ENCODE measurements at regions not wholly inside any gene's neighbourhood (a gene's known extent, or its start where the extent isn't known, plus 50 kb on each side); places are given as distances from the start of the nearest gene placed in this dataset.

GRCh38 chr15:39199076-39199475, 381.8 kb upstream of the THBS1 start:
- POLR2A ChIA-PET (ENCODE audit: low non-redundant PET): no interaction called here
- no peaks in the 10 kb centered on the region for H3K36me3 ChIP-seq (ENCODE audit: insufficient read depth, low read length, poor library complexity, severe bottlenecking)
- CTCF ChIA-PET: no interaction called here
- TF ChIP-seq EZH2 (IDR thresholded peaks at IDR 0.05; ENCODE audit: borderline replicate concordance, low read depth, low read length, poor library complexity, severe bottlenecking): no peak
- TF ChIP-seq, protein P1, sequence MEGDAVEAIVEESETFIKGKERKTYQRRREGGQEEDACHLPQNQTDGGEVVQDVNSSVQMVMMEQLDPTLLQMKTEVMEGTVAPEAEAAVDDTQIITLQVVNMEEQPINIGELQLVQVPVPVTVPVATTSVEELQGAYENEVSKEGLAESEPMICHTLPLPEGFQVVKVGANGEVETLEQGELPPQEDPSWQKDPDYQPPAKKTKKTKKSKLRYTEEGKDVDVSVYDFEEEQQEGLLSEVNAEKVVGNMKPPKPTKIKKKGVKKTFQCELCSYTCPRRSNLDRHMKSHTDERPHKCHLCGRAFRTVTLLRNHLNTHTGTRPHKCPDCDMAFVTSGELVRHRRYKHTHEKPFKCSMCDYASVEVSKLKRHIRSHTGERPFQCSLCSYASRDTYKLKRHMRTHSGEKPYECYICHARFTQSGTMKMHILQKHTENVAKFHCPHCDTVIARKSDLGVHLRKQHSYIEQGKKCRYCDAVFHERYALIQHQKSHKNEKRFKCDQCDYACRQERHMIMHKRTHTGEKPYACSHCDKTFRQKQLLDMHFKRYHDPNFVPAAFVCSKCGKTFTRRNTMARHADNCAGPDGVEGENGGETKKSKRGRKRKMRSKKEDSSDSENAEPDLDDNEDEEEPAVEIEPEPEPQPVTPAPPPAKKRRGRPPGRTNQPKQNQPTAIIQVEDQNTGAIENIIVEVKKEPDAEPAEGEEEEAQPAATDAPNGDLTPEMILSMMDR (conservative IDR thresholded peaks at IDR 0.05; ENCODE audit: low read depth, low read length): no peak
- no peaks in the 10 kb centered on the region for H3K9me3 ChIP-seq (ENCODE audit: low read depth, low read length, poor library complexity, severe bottlenecking)
- no peak overlapping the region for H3K27ac ChIP-seq (ENCODE audit: low read depth, low read length, poor library complexity, severe bottlenecking)
- H3K4me3 ChIP-seq (ENCODE audit: low read depth, low read length, poor library complexity, severe bottlenecking): no peak overlapping the region
- intact Hi-C loops (cut with micrococcal nuclease; ENCODE audit: unreplicated experiment): no loop called here
- H3K27me3 ChIP-seq (replicated peaks; ENCODE audit: insufficient read depth, low read depth, low read length, poor library complexity): peaks cover 14% of the 10 kb centered on the region
- no TSS peak for BruUV-seq (replicated peaks)
- DNase-seq (ENCODE audit: low spot score): no peak
- H3K4me1 ChIP-seq (ENCODE audit: insufficient read depth, low read length, poor library complexity, severe bottlenecking): no peaks in the 10 kb centered on the region

DNA sequence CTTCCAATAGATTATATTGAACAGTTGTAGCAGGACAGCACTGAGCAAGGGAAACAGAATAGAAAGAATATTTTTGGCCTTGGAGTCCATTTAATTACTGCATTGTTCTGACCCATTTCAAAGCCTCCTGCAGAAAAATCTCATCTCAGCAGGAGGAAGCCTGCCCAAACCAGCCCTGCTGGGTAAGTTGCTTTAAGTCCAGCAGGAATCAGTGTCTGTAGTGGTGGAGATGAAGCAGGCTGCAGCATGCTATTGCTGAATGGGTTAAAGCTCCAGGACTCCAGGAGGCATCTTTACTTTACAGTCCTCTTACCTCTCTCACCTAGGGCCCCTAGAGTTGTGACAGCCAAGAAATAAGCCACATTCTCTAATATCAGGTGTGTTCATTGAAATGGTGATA, 380.3 kb upstream of the THBS1 start:
- intact Hi-C loops (cut with micrococcal nuclease; ENCODE audit: unreplicated experiment): no loop called here
- no peak overlapping the region for H3K4me3 ChIP-seq (ENCODE audit: low read depth, low read length, poor library complexity, severe bottlenecking)
- no peak for DNase-seq (ENCODE audit: low spot score)
- H3K27ac ChIP-seq (ENCODE audit: low read depth, low read length, poor library complexity, severe bottlenecking): no peak overlapping the region
- POLR2A ChIA-PET (ENCODE audit: low non-redundant PET): no interaction called here
- BruUV-seq (replicated peaks): no TSS peak
- TF ChIP-seq EZH2 (IDR thresholded peaks at IDR 0.05; ENCODE audit: borderline replicate concordance, low read depth, low read length, poor library complexity, severe bottlenecking): no peak
- TF ChIP-seq, protein P1 (conservative IDR thresholded peaks at IDR 0.05; ENCODE audit: low read depth, low read length): no peak
- CTCF ChIA-PET: no interaction called here
- peaks cover 14% of the 10 kb centered on the region for H3K27me3 ChIP-seq (replicated peaks; ENCODE audit: insufficient read depth, low read depth, low read length, poor library complexity)
- no peaks in the 10 kb centered on the region for H3K9me3 ChIP-seq (ENCODE audit: low read depth, low read length, poor library complexity, severe bottlenecking)
- no peaks in the 10 kb centered on the region for H3K36me3 ChIP-seq (ENCODE audit: insufficient read depth, low read length, poor library complexity, severe bottlenecking)
- no peaks in the 10 kb centered on the region for H3K4me1 ChIP-seq (ENCODE audit: insufficient read depth, low read length, poor library complexity, severe bottlenecking)

- H3K4me1 ChIP-seq (ENCODE audit: insufficient read depth, low read length, poor library complexity, severe bottlenecking): no peaks in the 10 kb centered on the region
- no peaks in the 10 kb centered on the region for H3K36me3 ChIP-seq (ENCODE audit: insufficient read depth, low read length, poor library complexity, severe bottlenecking)
- intact Hi-C loops (cut with micrococcal nuclease; ENCODE audit: unreplicated experiment): no loop called here
- H3K4me3 ChIP-seq (ENCODE audit: low read depth, low read length, poor library complexity, severe bottlenecking): no peak overlapping the region
- POLR2A ChIA-PET (ENCODE audit: low non-redundant PET): no interaction called here
- TF ChIP-seq, protein P1 (conservative IDR thresholded peaks at IDR 0.05; ENCODE audit: low read depth, low read length): no peak
- TF ChIP-seq EZH2 (IDR thresholded peaks at IDR 0.05; ENCODE audit: borderline replicate concordance, low read depth, low read length, poor library complexity, severe bottlenecking): no peak
- no peak for DNase-seq (ENCODE audit: low spot score)
- CTCF ChIA-PET: no interaction called here
- BruUV-seq (replicated peaks): no TSS peak
- H3K27ac ChIP-seq (ENCODE audit: low read depth, low read length, poor library complexity, severe bottlenecking): no peak overlapping the region
- H3K9me3 ChIP-seq (ENCODE audit: low read depth, low read length, poor library complexity, severe bottlenecking): no peaks in the 10 kb centered on the region
- peaks cover 14% of the 10 kb centered on the region for H3K27me3 ChIP-seq (replicated peaks; ENCODE audit: insufficient read depth, low read depth, low read length, poor library complexity)
Measured at GRCh38 chr15:39202641-39203040, 378.2 kb upstream of the THBS1 start.
